ENCODE measurements at regions not wholly inside any gene's neighbourhood (a gene's known extent, or its start where the extent isn't known, plus 50 kb on each side); places are given as distances from the start of the nearest gene placed in this dataset.

DNA sequence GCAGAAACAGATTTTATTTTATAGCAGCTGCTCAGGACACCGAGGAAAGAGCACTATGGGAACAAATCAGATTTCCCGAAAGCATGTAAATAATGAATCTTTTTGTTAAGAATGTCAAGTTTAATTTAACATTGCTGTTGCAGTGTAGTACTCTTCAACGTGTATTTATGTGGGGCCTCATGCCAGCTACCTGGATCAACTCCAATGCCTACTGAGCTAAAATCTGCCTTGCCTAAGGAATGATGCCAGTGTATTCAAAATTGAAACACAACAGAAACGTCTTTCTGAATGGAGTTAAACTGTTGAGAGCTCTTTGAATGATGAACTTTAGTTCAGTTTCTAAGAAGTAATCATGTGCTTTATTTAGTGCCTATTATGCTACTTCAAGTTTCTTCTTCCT lies 1379.8 kb upstream of the ATXN8OS start:
- TF ChIP-seq, protein P1, sequence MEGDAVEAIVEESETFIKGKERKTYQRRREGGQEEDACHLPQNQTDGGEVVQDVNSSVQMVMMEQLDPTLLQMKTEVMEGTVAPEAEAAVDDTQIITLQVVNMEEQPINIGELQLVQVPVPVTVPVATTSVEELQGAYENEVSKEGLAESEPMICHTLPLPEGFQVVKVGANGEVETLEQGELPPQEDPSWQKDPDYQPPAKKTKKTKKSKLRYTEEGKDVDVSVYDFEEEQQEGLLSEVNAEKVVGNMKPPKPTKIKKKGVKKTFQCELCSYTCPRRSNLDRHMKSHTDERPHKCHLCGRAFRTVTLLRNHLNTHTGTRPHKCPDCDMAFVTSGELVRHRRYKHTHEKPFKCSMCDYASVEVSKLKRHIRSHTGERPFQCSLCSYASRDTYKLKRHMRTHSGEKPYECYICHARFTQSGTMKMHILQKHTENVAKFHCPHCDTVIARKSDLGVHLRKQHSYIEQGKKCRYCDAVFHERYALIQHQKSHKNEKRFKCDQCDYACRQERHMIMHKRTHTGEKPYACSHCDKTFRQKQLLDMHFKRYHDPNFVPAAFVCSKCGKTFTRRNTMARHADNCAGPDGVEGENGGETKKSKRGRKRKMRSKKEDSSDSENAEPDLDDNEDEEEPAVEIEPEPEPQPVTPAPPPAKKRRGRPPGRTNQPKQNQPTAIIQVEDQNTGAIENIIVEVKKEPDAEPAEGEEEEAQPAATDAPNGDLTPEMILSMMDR (IDR thresholded peaks at IDR 0.05; ENCODE audit: insufficient read depth, low read depth, low read length), result no peak
- TF ChIP-seq EZH2 (IDR thresholded peaks at IDR 0.05; ENCODE audit: insufficient read depth, low read length), result no peak
